ENCODE measurements at regions not wholly inside any gene's neighbourhood (a gene's known extent, or its start where the extent isn't known, plus 50 kb on each side); places are given as distances from the start of the nearest gene placed in this dataset.
A peak's percentile ranks its signal among the peaks of the same experiment; 100 is the strongest.

DNA sequence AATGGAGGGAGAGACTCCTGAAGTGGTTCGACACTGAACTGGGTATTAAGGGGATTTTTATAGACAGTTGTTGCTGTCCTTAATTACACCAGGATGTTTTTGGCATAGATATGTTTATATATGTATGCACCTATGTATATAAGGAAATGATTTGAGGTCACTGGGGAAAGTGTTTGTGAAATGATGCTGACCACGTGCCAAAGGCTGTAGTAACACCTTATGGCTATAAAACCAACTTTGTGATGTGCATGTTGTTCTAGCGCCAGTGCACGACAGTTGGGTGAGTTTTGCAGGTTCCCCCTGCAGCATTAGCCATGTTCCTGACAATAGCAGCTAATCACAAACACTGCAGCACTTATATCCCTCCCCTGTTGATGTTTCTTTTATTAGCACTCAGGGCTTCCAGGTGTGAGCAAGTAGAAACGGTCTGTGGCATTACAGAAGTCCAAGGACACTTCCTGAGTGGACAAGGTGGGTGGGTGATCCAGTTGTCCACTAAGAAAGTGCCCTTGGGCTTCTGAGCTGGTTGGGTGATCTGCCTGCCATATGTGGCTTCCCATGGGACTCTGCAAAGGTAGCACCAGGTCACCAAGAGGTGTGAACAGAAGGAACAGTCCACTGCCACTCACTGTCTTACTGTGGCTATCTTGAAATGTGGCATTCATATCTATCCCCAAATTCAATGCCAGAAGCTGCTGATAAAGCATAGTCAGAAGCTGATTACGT, 63.0 kb upstream of the RBM24 start:
- Histone ChIP-seq H4K20me1 (replicated peaks in 1 of 2; ENCODE audit: control insufficient read depth in 1 of 2, insufficient read depth in 2 of 2, low read length in 2 of 2) (no peaks in the 10 kb centered on the region), H3K27ac (ENCODE audit: low read depth, low read length) (no peak overlapping the region), H3K23me2 (ENCODE audit: low read depth, low read length) (no peaks in the 10 kb centered on the region), H4K91ac (replicated peaks; ENCODE audit: insufficient read length, low read length) (no peak overlapping the region), H4K8ac (ENCODE audit: extremely low read depth, insufficient read depth, low read length) (no peak overlapping the region), H3K79me2 (ENCODE audit: control insufficient read depth in 1 of 2, insufficient read depth in 2 of 2, low read length in 2 of 2) (no peaks in the 10 kb centered on the region), H3K9me3 (ENCODE audit: insufficient read depth in 2 of 2, low read depth in 1 of 2, low read length in 1 of 2) (peaks cover 0 to 2% of the 10 kb centered on the region in 2 experiments; a peak in 1 of 4 replicates), H2AFZ (ENCODE audit: low read length) (peak overlapping the region; percentile 30; the same call in 1 of the 2 replicates), H3K27me3 (replicated peaks in 1 of 4; ENCODE audit: control insufficient read depth in 3 of 4, extremely low read depth in 1 of 4, insufficient read depth in 3 of 4, low read length in 3 of 4) (no peaks in the 10 kb centered on the region), H3K9ac (replicated peaks in 1 of 4; ENCODE audit: extremely low read depth in 1 of 4, low read depth in 3 of 4, low read length in 3 of 4) (no peak overlapping the region), H3K4ac (replicated peaks; ENCODE audit: insufficient read length, low read depth, low read length) (no peak overlapping the region), H2BK15ac (ENCODE audit: low read length) (no peak overlapping the region), H2BK120ac (replicated peaks; ENCODE audit: low read depth, low read length) (no peak overlapping the region), H3K56ac (replicated peaks; ENCODE audit: insufficient read length, low read depth, low read length) (no peak overlapping the region), H3K14ac (ENCODE audit: insufficient read length) (no peak overlapping the region), H4K5ac (ENCODE audit: insufficient read length, low read depth, low read length) (no peak overlapping the region), H3K4me1 (replicated peaks in 1 of 4; ENCODE audit: control insufficient read depth in 3 of 4, insufficient read depth in 4 of 4, low read length in 3 of 4) (peaks cover 0 to 2% (median 0%) of the 10 kb centered on the region in 4 experiments; a peak in 1 of 7 replicates), H3K23ac (ENCODE audit: insufficient read length) (no peak overlapping the region), H3K36me3 (ENCODE audit: control insufficient read depth in 2 of 4, insufficient read depth in 4 of 4, low read length in 3 of 4) (no peaks in the 10 kb centered on the region), H2BK12ac (ENCODE audit: low read depth, low read length) (no peak overlapping the region), H3K4me3 (ENCODE audit: extremely low read depth in 1 of 4, insufficient read depth in 2 of 4, low read depth in 3 of 4, low read length in 4 of 4) (no peak overlapping the region), H3K4me2 (ENCODE audit: insufficient read depth in 1 of 2, low read depth in 2 of 2, low read length in 2 of 2) (no peak overlapping the region), H2BK5ac (ENCODE audit: low read depth, low read length) (no peak overlapping the region), H3K18ac (ENCODE audit: extremely low read depth, low read length) (no peak overlapping the region), H3K79me1 (ENCODE audit: low read depth, low read length) (no peaks in the 10 kb centered on the region), H2AK5ac (ENCODE audit: low read depth, low read length) (no peak overlapping the region), H2BK20ac (ENCODE audit: low read length) (no peak overlapping the region)
- ChIA-PET CTCF (ENCODE audit: partially characterized antibody) (no interaction called here), POLR2A (ENCODE audit: partially characterized antibody) (no interaction called here)
- no peak for DNase-seq (ENCODE audit: low read depth in 1 of 2, low spot score in 2 of 2)
- no peak for FAIRE-seq
- 83% methylated on average over 6 of the region's 6 CpGs; no CpG with 5 or more reads in 1 of the 2 experiments for WGBS, 2 experiments (ENCODE audit: extremely low coverage in 1 of 2, insufficient coverage in 1 of 2, insufficient read length in 1 of 2, insufficient replicate concordance in 2 of 2, low coverage in 1 of 2, low lambda C conversion rate in 2 of 2, missing lambda C conversion rate in 1 of 2)
- no peak for TF ChIP-seq POLR2A (IDR thresholded peaks at IDR 0.05; ENCODE audit: control extremely low read depth in 1 of 2, low read depth in 2 of 2, low read length in 2 of 2)
- TF ChIP-seq NANOG (IDR thresholded peaks at IDR 0.05; ENCODE audit: insufficient read depth, low read depth, low read length, poor library complexity, severe bottlenecking): no peak
- TF ChIP-seq, protein P1, sequence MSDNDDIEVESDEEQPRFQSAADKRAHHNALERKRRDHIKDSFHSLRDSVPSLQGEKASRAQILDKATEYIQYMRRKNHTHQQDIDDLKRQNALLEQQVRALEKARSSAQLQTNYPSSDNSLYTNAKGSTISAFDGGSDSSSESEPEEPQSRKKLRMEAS (IDR thresholded peaks at IDR 0.05): no peak
- no peak for TF ChIP-seq RAD21 (IDR thresholded peaks at IDR 0.05 in 1 of 2, conservative IDR thresholded peaks at IDR 0.05 in 1 of 2; ENCODE audit: low read depth in 2 of 2, low read length in 2 of 2)
- TF ChIP-seq CTBP2 (IDR thresholded peaks at IDR 0.05; ENCODE audit: borderline replicate concordance, insufficient read depth, insufficient read length, low read length): no peak
- no peak for TF ChIP-seq HDAC6 (IDR thresholded peaks at IDR 0.05; ENCODE audit: low read depth, low read length)
- TF ChIP-seq, protein P2, sequence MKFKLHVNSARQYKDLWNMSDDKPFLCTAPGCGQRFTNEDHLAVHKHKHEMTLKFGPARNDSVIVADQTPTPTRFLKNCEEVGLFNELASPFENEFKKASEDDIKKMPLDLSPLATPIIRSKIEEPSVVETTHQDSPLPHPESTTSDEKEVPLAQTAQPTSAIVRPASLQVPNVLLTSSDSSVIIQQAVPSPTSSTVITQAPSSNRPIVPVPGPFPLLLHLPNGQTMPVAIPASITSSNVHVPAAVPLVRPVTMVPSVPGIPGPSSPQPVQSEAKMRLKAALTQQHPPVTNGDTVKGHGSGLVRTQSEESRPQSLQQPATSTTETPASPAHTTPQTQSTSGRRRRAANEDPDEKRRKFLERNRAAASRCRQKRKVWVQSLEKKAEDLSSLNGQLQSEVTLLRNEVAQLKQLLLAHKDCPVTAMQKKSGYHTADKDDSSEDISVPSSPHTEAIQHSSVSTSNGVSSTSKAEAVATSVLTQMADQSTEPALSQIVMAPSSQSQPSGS (IDR thresholded peaks at IDR 0.05; ENCODE audit: low read length): no peak
- no peak for TF ChIP-seq JUND (IDR thresholded peaks at IDR 0.05; ENCODE audit: low read length)
- TF ChIP-seq RBBP5 (IDR thresholded peaks at IDR 0.05; ENCODE audit: borderline replicate concordance, low read depth, low read length): no peak
- no peak for TF ChIP-seq POLR2AphosphoS5 (IDR thresholded peaks at IDR 0.05; ENCODE audit: low read depth, low read length)
- no peak for TF ChIP-seq RFX5 (IDR thresholded peaks at IDR 0.05; ENCODE audit: borderline replicate concordance, low read depth, low read length)
